ENCODE measurements at regions not wholly inside any gene's neighbourhood (a gene's known extent, or its start where the extent isn't known, plus 50 kb on each side); places are given as distances from the start of the nearest gene placed in this dataset.

- no peak for TF ChIP-seq ELK1 (IDR thresholded peaks at IDR 0.05; ENCODE audit: low read depth, low read length)
- TF ChIP-seq RFX5 (IDR thresholded peaks at IDR 0.05) = no peak
- no peak for TF ChIP-seq JUNB (IDR thresholded peaks at IDR 0.05)
- no peak overlapping the region for H3K4me3 ChIP-seq
- no peak overlapping the region for H3K4me2 ChIP-seq
- DNase-seq (ENCODE audit: low read depth in 1 of 2, low spot score in 1 of 2) (no peak), ATAC-seq (no peak), FAIRE-seq (no peak)
- ChIA-PET CTCF (no interaction called here), POLR2A (no interaction called here)
- no peak overlapping the region for H3K27ac ChIP-seq
- H3K9me3 ChIP-seq = no peaks in the 10 kb centered on the region
- no peaks in the 10 kb centered on the region for H3K4me1 ChIP-seq
- 61% methylated on average over 2 of the region's 2 CpGs for WGBS (ENCODE audit: missing lambda C conversion rate)
Observed at GRCh38 chr15:35769656-35770055, 223.7 kb upstream of the DPH6 start.

- Histone ChIP-seq H3K4me3 (no peak overlapping the region), H3K4me2 (no peak overlapping the region), H3K4me1 (no peaks in the 10 kb centered on the region), H3K9me3 (no peaks in the 10 kb centered on the region), H3K27ac (no peak overlapping the region)
- ChIA-PET POLR2A (no interaction called here), CTCF (no interaction called here)
- DNase-seq (ENCODE audit: low read depth in 1 of 2, low spot score in 1 of 2) (no peak), FAIRE-seq (no peak), ATAC-seq (no peak)
- TF ChIP-seq BCL3 (IDR thresholded peaks at IDR 0.05) = no peak
- no peak for TF ChIP-seq EP300 (IDR thresholded peaks at IDR 0.05)
- TF ChIP-seq JUNB (IDR thresholded peaks at IDR 0.05) = no peak
- no peak for TF ChIP-seq BHLHE40 (IDR thresholded peaks at IDR 0.05; ENCODE audit: low read depth, low read length)
- no peak for TF ChIP-seq SREBF2 (IDR thresholded peaks at IDR 0.05)
- no peak for TF ChIP-seq ESRRA (IDR thresholded peaks at IDR 0.05; ENCODE audit: borderline replicate concordance, low read length)
- WGBS (ENCODE audit: missing lambda C conversion rate) = 61% methylated on average over 5 of the region's 5 CpGs
Observed at GRCh38 chr15:35771746-35772442, 225.9 kb upstream of the DPH6 start.

GRCh38 chr15:35774653-35775052, 228.7 kb upstream of the DPH6 start:
- DNase-seq (ENCODE audit: low read depth in 1 of 2, low spot score in 1 of 2) = no peak
- H3K9me3 ChIP-seq = no peaks in the 10 kb centered on the region
- ATAC-seq = no peak
- H3K4me3 ChIP-seq = no peak overlapping the region
- H3K4me1 ChIP-seq = no peaks in the 10 kb centered on the region
- H3K4me2 ChIP-seq = no peak overlapping the region
- no peak overlapping the region for H3K27ac ChIP-seq
- ChIA-PET CTCF (no interaction called here), POLR2A (no interaction called here)
- WGBS (ENCODE audit: missing lambda C conversion rate) = 74% methylated on average over 7 of the region's 8 CpGs
- FAIRE-seq = no peak
- TF ChIP-seq ZNF302 (CRISPR knock-in tag; IDR thresholded peaks at IDR 0.05) (no peak), HEYL (CRISPR knock-in tag; IDR thresholded peaks at IDR 0.05) (no peak), RCOR1 (IDR thresholded peaks at IDR 0.05; ENCODE audit: low read depth, low read length) (no peak), REST (IDR thresholded peaks at IDR 0.05) (no peak), EHMT2 (IDR thresholded peaks at IDR 0.05; ENCODE audit: low read depth) (no peak)

GRCh38 chr15:35775471-35775870, 229.5 kb upstream of the DPH6 start:
- CTCF ChIA-PET = no interaction called here
- WGBS (ENCODE audit: missing lambda C conversion rate) = 80% methylated on average over 4 of the region's 4 CpGs
- POLR2A ChIA-PET = no interaction called here

More at GRCh38 chr15:35775471-35775870, 229.5 kb upstream of the DPH6 start:
- H3K4me2 ChIP-seq = no peak overlapping the region
- ATAC-seq (no peak), FAIRE-seq (no peak), DNase-seq (ENCODE audit: low read depth in 1 of 2, low spot score in 1 of 2) (no peak)
- TF ChIP-seq JUN (IDR thresholded peaks at IDR 0.05) (no peak), USF2 (IDR thresholded peaks at IDR 0.05) (no peak), NR3C1 (IDR thresholded peaks at IDR 0.05) (no peak), HDAC2 (IDR thresholded peaks at IDR 0.05) (no peak), BHLHE40 (IDR thresholded peaks at IDR 0.05; ENCODE audit: low read depth, low read length) (no peak)
- H3K4me3 ChIP-seq = no peak overlapping the region
- H3K4me1 ChIP-seq = no peaks in the 10 kb centered on the region
- H3K9me3 ChIP-seq = no peaks in the 10 kb centered on the region
- no peak overlapping the region for H3K27ac ChIP-seq
